ENCODE measurements at regions not wholly inside any gene's neighbourhood (a gene's known extent, or its start where the extent isn't known, plus 50 kb on each side); places are given as distances from the start of the nearest gene placed in this dataset.
"Not testable (repeated sequence)": the region's sequence is repeated elsewhere in the genome, so short reads cannot be mapped to it uniquely, and the experiment has no call there.

- TF ChIP-seq, protein P1, sequence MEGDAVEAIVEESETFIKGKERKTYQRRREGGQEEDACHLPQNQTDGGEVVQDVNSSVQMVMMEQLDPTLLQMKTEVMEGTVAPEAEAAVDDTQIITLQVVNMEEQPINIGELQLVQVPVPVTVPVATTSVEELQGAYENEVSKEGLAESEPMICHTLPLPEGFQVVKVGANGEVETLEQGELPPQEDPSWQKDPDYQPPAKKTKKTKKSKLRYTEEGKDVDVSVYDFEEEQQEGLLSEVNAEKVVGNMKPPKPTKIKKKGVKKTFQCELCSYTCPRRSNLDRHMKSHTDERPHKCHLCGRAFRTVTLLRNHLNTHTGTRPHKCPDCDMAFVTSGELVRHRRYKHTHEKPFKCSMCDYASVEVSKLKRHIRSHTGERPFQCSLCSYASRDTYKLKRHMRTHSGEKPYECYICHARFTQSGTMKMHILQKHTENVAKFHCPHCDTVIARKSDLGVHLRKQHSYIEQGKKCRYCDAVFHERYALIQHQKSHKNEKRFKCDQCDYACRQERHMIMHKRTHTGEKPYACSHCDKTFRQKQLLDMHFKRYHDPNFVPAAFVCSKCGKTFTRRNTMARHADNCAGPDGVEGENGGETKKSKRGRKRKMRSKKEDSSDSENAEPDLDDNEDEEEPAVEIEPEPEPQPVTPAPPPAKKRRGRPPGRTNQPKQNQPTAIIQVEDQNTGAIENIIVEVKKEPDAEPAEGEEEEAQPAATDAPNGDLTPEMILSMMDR (IDR thresholded peaks at IDR 0.05; ENCODE audit: borderline replicate concordance, insufficient read depth, low read depth, low read length) = no peak
- H3K4me3 ChIP-seq (ENCODE audit: low read depth, low read length) = no peak overlapping the region
These were observed 499.7 kb downstream of the XYLT1 start for GRCh38 chr16:16971042-16971441.

GRCh38 chr16:16972831-16973230 is 497.9 kb downstream of the XYLT1 start:
- H3K4me3 ChIP-seq (ENCODE audit: low read depth, low read length) = no peak overlapping the region
- TF ChIP-seq, protein P1 (IDR thresholded peaks at IDR 0.05; ENCODE audit: borderline replicate concordance, insufficient read depth, low read depth, low read length) = no peak

DNA sequence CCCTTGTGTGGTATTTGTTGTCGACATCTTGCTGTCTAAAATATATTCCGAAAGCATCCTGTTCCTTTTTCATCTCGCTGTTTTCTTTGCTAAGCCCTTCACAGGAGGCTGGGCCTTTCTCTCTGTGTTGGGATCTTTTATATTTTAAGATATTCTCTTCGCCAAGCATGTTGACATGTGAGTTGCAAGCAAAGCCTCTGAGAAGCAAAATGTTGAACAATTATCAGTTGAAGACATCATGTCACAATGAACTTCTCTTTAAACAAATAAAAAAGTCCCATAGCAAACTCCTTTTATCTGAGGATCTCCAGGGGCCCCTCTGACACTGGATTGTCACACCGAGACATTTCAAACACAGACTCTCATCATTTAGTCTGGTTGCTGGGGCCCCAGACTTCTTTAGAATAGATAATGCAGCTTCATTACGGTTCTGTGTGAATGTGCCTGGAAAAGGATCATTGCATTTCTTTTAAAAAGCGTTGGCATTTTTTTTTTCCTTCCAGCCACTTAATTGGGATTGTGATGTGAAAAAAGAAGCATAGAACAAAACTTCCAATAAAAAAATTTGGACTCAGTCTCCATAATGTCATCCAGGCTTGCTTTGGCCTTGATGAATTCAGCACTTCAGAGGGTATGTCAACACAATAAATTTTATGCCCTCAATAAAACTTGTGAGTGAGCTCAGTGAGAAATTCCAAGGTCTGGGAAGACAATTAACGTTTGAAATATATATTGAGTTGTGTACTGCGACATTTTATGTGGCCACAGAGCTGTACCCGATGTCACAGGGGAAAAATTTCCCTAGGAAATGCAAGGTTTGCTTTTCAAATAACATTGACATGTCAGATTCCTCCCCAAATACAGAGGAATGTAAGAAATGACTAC is 496.8 kb downstream of the XYLT1 start:
- TF ChIP-seq, protein P1 (IDR thresholded peaks at IDR 0.05; ENCODE audit: borderline replicate concordance, insufficient read depth, low read depth, low read length) = no peak

DNA sequence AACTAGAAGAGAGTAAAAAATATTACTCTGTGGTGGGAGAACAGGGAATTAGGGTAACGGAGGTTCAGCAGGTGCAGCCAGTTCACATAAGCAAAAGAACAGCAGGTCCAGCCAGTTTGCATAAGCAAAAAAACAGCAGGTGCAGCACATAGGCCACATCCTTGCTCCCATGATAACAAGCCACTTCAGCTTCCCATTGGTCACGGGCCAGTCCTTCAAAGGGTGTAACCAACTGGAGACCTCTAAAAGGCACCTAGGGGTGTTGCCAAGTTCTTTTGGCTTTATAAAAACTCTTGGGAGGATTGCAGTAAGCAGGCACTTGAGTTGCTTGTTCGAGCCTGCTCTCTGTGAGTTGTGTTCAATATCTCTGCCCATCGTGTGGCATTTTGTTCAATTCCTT is 488.1 kb downstream of the XYLT1 start:
- no peak overlapping the region for H3K4me3 ChIP-seq (ENCODE audit: low read depth, low read length)
- TF ChIP-seq, protein P1 (IDR thresholded peaks at IDR 0.05; ENCODE audit: borderline replicate concordance, insufficient read depth, low read depth, low read length) = no peak

More for the DNA sequence above, 496.8 kb downstream of the XYLT1 start:
- H3K4me3 ChIP-seq (ENCODE audit: low read depth, low read length) = no peak overlapping the region

GRCh38 chr16:16983582-16983981 is 487.2 kb downstream of the XYLT1 start:
- no peak overlapping the region for H3K4me3 ChIP-seq (ENCODE audit: low read depth, low read length)
- TF ChIP-seq, protein P1 (IDR thresholded peaks at IDR 0.05; ENCODE audit: borderline replicate concordance, insufficient read depth, low read depth, low read length) = no peak

GRCh38 chr16:16984091-16984490 is 486.7 kb downstream of the XYLT1 start:
- H3K4me3 ChIP-seq (ENCODE audit: low read depth, low read length) = not testable (repeated sequence)

DNA sequence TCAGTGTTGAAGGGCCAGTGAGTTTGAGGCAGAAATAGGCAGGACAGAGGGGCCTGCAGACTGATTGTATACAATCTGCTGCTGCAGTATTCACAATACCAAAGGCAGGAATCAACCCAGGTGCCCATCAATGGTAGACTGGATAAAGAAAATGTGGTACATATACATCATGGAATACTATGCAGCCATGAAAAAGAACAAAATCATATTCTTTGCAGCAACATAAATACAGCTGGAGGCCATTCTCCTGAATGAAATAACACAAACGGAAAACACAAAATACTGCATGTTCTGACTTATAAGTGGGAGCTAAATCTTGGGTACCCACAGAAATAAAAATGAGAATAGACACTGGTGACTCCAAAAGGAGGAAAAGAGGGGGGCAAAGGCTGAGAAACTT is 485.1 kb downstream of the XYLT1 start:
- TF ChIP-seq, protein P1 (IDR thresholded peaks at IDR 0.05; ENCODE audit: borderline replicate concordance, insufficient read depth, low read depth, low read length) = no peak
- no peak overlapping the region for H3K4me3 ChIP-seq (ENCODE audit: low read depth, low read length)

Measured in GM12875 (cell line).